DMS153 treated with DMSO at 0.1 percent for 48 hours (cell line): ENCODE measurements at regions not wholly inside any gene's neighbourhood (a gene's known extent, or its start where the extent isn't known, plus 50 kb on each side); places are given as distances from the start of the nearest gene placed in this dataset.

ENCODE experiments used
- DNase-seq: peaks from one replicate; lab custom pipeline; 2025; ENCODE audit not compliant: unreplicated experiment; lab: John Stamatoyannopoulos, UW

GRCh38 chr12:94059394-94060368, 88.7 kb upstream of the PLXNC1 start:
- DNase-seq, result no peak

- no peak for DNase-seq
Observed at GRCh38 chr12:94062194-94062593, 86.2 kb upstream of the PLXNC1 start.

GRCh38 chr12:94062796-94063635, 85.4 kb upstream of the PLXNC1 start:
- no peak for DNase-seq

GRCh38 chr12:94070520-94070919, 77.9 kb upstream of the PLXNC1 start:
- DNase-seq, result no peak

- DNase-seq, result no peak
Observed at GRCh38 chr12:94071258-94071657, 77.1 kb upstream of the PLXNC1 start.

GRCh38 chr12:94073441-94074051, 74.8 kb upstream of the PLXNC1 start:
- no peak for DNase-seq

- DNase-seq, result no peak
Observed at GRCh38 chr12:94074216-94074979, 74.0 kb upstream of the PLXNC1 start.

GRCh38 chr12:94074980-94075629, 73.3 kb upstream of the PLXNC1 start:
- DNase-seq, result no peak

GRCh38 chr12:94077209-94077608, 71.2 kb upstream of the PLXNC1 start:
- no peak for DNase-seq

- DNase-seq, result no peak
Observed at GRCh38 chr12:94078138-94078723, 70.1 kb upstream of the PLXNC1 start.

- DNase-seq, result no peak
Observed at GRCh38 chr12:94078736-94079509, 69.5 kb upstream of the PLXNC1 start.

- DNase-seq, result no peak
Observed at GRCh38 chr12:94079566-94080340, 68.6 kb upstream of the PLXNC1 start.

- DNase-seq, result no peak
Observed at GRCh38 chr12:94080341-94081009, 67.9 kb upstream of the PLXNC1 start.

- no peak for DNase-seq
Observed at GRCh38 chr12:94082690-94083089, 65.7 kb upstream of the PLXNC1 start.

GRCh38 chr12:94089891-94090290, 58.5 kb upstream of the PLXNC1 start:
- no peak for DNase-seq

GRCh38 chr12:94091624-94092023, 56.8 kb upstream of the PLXNC1 start:
- no peak for DNase-seq

GRCh38 chr12:94092516-94093241, 55.7 kb upstream of the PLXNC1 start:
- DNase-seq, result no peak
